HPDE6-E6E7 (cell line): ENCODE measurements at regions not wholly inside any gene's neighbourhood (a gene's known extent, or its start where the extent isn't known, plus 50 kb on each side); places are given as distances from the start of the nearest gene placed in this dataset.

Experiments
- DNase-seq: peaks from one replicate; pipeline ENCODE4 v3.0.0; 2011; ENCODE audit warnings: missing footprints; ENCODE audit errors: extremely low spot score

GRCh38 chr4:155514628-155515027 is 137.9 kb upstream of the MAP9 start:
- no peak for DNase-seq

- DNase-seq: no peak
Measured at GRCh38 chr4:155512817-155513216, 136.1 kb upstream of the MAP9 start.

GRCh38 chr4:155512046-155512445 is 135.3 kb upstream of the MAP9 start:
- DNase-seq: no peak

GRCh38 chr4:155510771-155511170 is 134.0 kb upstream of the MAP9 start:
- no peak for DNase-seq

GRCh38 chr4:155509555-155509954 is 132.8 kb upstream of the MAP9 start:
- DNase-seq: no peak

GRCh38 chr4:155506745-155507144 is 130.0 kb upstream of the MAP9 start:
- DNase-seq: no peak

- no peak for DNase-seq
Measured at GRCh38 chr4:155505321-155505720, 128.6 kb upstream of the MAP9 start.

- DNase-seq: no peak
Measured at GRCh38 chr4:155497306-155497705, 120.5 kb upstream of the MAP9 start.

GRCh38 chr4:155496294-155496626 is 119.5 kb upstream of the MAP9 start:
- no peak for DNase-seq

GRCh38 chr4:155495572-155496293 is 119.0 kb upstream of the MAP9 start:
- no peak for DNase-seq

GRCh38 chr4:155494037-155494718 is 117.4 kb upstream of the MAP9 start:
- no peak for DNase-seq

GRCh38 chr4:155491336-155492120 is 114.8 kb upstream of the MAP9 start:
- DNase-seq: no peak

- DNase-seq: no peak
Measured at GRCh38 chr4:155489271-155489670, 112.5 kb upstream of the MAP9 start.

- DNase-seq: no peak
Measured at GRCh38 chr4:155488691-155489090, 111.9 kb upstream of the MAP9 start.

- no peak for DNase-seq
Measured at GRCh38 chr4:155487210-155487609, 110.4 kb upstream of the MAP9 start.

- DNase-seq: no peak
Measured at GRCh38 chr4:155481150-155481549, 104.4 kb upstream of the MAP9 start.

- no peak for DNase-seq
Measured at GRCh38 chr4:155479835-155480234, 103.1 kb upstream of the MAP9 start.

GRCh38 chr4:155478336-155478835 is 101.6 kb upstream of the MAP9 start:
- DNase-seq: no peak

GRCh38 chr4:155474758-155475157 is 98.0 kb upstream of the MAP9 start:
- no peak for DNase-seq

- no peak for DNase-seq
Measured at GRCh38 chr4:155473420-155474095, 96.8 kb upstream of the MAP9 start.

- no peak for DNase-seq
Measured at GRCh38 chr4:155468282-155468681, 91.5 kb upstream of the MAP9 start.

- DNase-seq: no peak
Measured at GRCh38 chr4:155450676-155451075, 73.9 kb upstream of the MAP9 start.
